SK-N-SH (cell line): ENCODE measurements at regions not wholly inside any gene's neighbourhood (a gene's known extent, or its start where the extent isn't known, plus 50 kb on each side); places are given as distances from the start of the nearest gene placed in this dataset.
"Not testable (repeated sequence)": the region's sequence is repeated elsewhere in the genome, so short reads cannot be mapped to it uniquely, and the experiment has no call there.

Experiments
- RCOR1 ChIP-seq: fragments of 150-350 bp; IDR thresholded peaks from 2 replicates; pipeline ENCODE4 v1.6.1; 2017; ENCODE audit warnings: antibody characterized with exemption, low read length
- SIN3A ChIP-seq: IDR thresholded peaks from 2 replicates; pipeline ENCODE4 v1.6.1; 2012; ENCODE audit warnings: low read depth, mild to moderate bottlenecking, low read length, moderate library complexity, borderline replicate concordance
- TF ChIP-seq, protein P1 (sequence below): fragments of 200-600 bp; sonication (generic); IDR thresholded peaks from 2 replicates; pipeline ENCODE4 v1.6.1; 2017; ENCODE audit warnings: antibody characterized with exemption, mild to moderate bottlenecking, moderate library complexity
- TF ChIP-seq, protein P2 (sequence below): IDR thresholded peaks from 2 replicates; pipeline ENCODE4 v1.6.1; 2012; ENCODE audit warnings: mild to moderate bottlenecking, low read depth, low read length, moderate library complexity

DNA sequence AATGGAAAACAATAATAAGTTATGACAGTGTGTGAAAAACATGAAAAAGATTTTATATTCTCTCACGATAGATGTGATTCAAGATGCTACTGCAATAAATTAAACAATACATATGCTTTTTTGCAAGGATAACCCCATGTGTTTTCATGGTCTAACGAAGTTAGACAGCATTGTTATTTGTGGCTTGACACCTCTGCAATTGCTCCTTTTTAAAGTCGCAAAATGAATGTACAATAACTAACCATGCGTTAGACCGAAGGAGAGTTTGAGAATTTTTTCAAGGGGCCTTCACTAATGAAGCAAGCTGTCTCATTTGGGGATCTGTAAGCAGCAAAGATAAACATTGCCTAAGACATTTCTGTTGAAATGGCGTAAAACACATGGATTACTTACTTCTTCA lies 167.1 kb downstream of the SPATA31A7 start:
- TF ChIP-seq SIN3A, RCOR1: not testable (repeated sequence)
- TF ChIP-seq, protein P1, sequence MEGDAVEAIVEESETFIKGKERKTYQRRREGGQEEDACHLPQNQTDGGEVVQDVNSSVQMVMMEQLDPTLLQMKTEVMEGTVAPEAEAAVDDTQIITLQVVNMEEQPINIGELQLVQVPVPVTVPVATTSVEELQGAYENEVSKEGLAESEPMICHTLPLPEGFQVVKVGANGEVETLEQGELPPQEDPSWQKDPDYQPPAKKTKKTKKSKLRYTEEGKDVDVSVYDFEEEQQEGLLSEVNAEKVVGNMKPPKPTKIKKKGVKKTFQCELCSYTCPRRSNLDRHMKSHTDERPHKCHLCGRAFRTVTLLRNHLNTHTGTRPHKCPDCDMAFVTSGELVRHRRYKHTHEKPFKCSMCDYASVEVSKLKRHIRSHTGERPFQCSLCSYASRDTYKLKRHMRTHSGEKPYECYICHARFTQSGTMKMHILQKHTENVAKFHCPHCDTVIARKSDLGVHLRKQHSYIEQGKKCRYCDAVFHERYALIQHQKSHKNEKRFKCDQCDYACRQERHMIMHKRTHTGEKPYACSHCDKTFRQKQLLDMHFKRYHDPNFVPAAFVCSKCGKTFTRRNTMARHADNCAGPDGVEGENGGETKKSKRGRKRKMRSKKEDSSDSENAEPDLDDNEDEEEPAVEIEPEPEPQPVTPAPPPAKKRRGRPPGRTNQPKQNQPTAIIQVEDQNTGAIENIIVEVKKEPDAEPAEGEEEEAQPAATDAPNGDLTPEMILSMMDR: not testable (repeated sequence)
- TF ChIP-seq, protein P2, sequence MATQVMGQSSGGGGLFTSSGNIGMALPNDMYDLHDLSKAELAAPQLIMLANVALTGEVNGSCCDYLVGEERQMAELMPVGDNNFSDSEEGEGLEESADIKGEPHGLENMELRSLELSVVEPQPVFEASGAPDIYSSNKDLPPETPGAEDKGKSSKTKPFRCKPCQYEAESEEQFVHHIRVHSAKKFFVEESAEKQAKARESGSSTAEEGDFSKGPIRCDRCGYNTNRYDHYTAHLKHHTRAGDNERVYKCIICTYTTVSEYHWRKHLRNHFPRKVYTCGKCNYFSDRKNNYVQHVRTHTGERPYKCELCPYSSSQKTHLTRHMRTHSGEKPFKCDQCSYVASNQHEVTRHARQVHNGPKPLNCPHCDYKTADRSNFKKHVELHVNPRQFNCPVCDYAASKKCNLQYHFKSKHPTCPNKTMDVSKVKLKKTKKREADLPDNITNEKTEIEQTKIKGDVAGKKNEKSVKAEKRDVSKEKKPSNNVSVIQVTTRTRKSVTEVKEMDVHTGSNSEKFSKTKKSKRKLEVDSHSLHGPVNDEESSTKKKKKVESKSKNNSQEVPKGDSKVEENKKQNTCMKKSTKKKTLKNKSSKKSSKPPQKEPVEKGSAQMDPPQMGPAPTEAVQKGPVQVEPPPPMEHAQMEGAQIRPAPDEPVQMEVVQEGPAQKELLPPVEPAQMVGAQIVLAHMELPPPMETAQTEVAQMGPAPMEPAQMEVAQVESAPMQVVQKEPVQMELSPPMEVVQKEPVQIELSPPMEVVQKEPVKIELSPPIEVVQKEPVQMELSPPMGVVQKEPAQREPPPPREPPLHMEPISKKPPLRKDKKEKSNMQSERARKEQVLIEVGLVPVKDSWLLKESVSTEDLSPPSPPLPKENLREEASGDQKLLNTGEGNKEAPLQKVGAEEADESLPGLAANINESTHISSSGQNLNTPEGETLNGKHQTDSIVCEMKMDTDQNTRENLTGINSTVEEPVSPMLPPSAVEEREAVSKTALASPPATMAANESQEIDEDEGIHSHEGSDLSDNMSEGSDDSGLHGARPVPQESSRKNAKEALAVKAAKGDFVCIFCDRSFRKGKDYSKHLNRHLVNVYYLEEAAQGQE: not testable (repeated sequence)
